CD4-positive, CD25-positive, alpha-beta regulatory T cell (primary cell): ENCODE measurements at regions not wholly inside any gene's neighbourhood (a gene's known extent, or its start where the extent isn't known, plus 50 kb on each side); places are given as distances from the start of the nearest gene placed in this dataset.
"Not testable (repeated sequence)": the region's sequence is repeated elsewhere in the genome, so short reads cannot be mapped to it uniquely, and the experiment has no call there.

Experiments used
- ATAC-seq, 2 donors: fragments of 150-1000 bp; cut with Tn5 transposase; one replicate each; pipeline ENCODE4 v1.10.0; 2021; ENCODE audit warnings: low read depth in 2 of 2, moderate number of reproducible peaks in 2 of 2, moderate library complexity in 1 of 2
- DNase-seq, 3 donors: peaks; one replicate each; pipeline versions ENCODE4 v3.0.0 to v3.0.0-alpha.2; 2012 to 2022; ENCODE audit warnings: mixed read lengths in 1 of 3
- H3K27ac ChIP-seq: one replicate; pipeline ENCODE4 v1.7.0; 2013; ENCODE audit warnings: mild to moderate bottlenecking, low read length; ENCODE audit not compliant: insufficient read depth, poor library complexity, severe bottlenecking
- H3K27me3 ChIP-seq: one replicate; pipeline ENCODE4 v1.7.0; 2013; ENCODE audit warnings: low read length; ENCODE audit not compliant: control insufficient read depth, insufficient read depth
- H3K36me3 ChIP-seq: one replicate; pipeline ENCODE4 v1.7.0; 2013; ENCODE audit warnings: mild to moderate bottlenecking, low read length, moderate library complexity; ENCODE audit not compliant: control insufficient read depth, insufficient read depth
- H3K4me1 ChIP-seq: 2 replicates; pipeline ENCODE4 v1.7.0; 2013; ENCODE audit warnings: mild to moderate bottlenecking, low read length; ENCODE audit not compliant: insufficient read depth, control insufficient read depth, poor library complexity, severe bottlenecking
- H3K4me3 ChIP-seq: one replicate; pipeline ENCODE4 v1.7.0; 2013; ENCODE audit warnings: low read depth, mild to moderate bottlenecking, low read length, moderate library complexity
- H3K9me3 ChIP-seq, 2 experiments: 1 replicate in 1 of 2; 2 replicates in 1 of 2; pipeline ENCODE4 v1.7.0; 2013; ENCODE audit warnings: low read length in 2 of 2, mild to moderate bottlenecking in 1 of 2, moderate library complexity in 1 of 2; ENCODE audit not compliant: control insufficient read depth in 2 of 2
- H3K27ac Mint-ChIP-seq, 3 donors: one replicate each; pipeline ENCODE4 v1.8.0; 2020 to 2022; ENCODE audit warnings: mild to moderate bottlenecking in 3 of 3, mixed read lengths in 3 of 3, moderate library complexity in 2 of 3
- H3K27me3 Mint-ChIP-seq: one replicate; pipeline ENCODE4 v1.8.0; 2022; ENCODE audit warnings: mild to moderate bottlenecking, mixed read lengths
- H3K36me3 Mint-ChIP-seq: one replicate; pipeline ENCODE4 v1.8.0; 2020; ENCODE audit warnings: mixed read lengths
- H3K4me1 Mint-ChIP-seq, 4 donors: one replicate each; pipeline ENCODE4 v1.8.0; 2020 to 2022; ENCODE audit warnings: mixed read lengths in 4 of 4, mild to moderate bottlenecking in 1 of 4
- H3K4me3 Mint-ChIP-seq, 4 donors: one replicate each; pipeline ENCODE4 v1.8.0; 2020 to 2022; ENCODE audit warnings: mild to moderate bottlenecking in 4 of 4, mixed read lengths in 4 of 4, moderate library complexity in 3 of 4
- H3K9me3 Mint-ChIP-seq, 7 donors: one replicate each; pipeline ENCODE4 v1.8.0; 2020 to 2022; ENCODE audit warnings: mixed read lengths in 7 of 7, mild to moderate bottlenecking in 3 of 7, moderate library complexity in 2 of 7

- Histone ChIP-seq H3K4me1 (no peaks in the 10 kb centered on the region), H3K27me3 (no peaks in the 10 kb centered on the region), H3K27ac (no peak overlapping the region), H3K36me3 (no peaks in the 10 kb centered on the region), H3K9me3 (no peaks in the 10 kb centered on the region), H3K4me3 (no peak overlapping the region)
- Mint-ChIP-seq H3K4me3 (no peak overlapping the region), H3K27ac (no peak overlapping the region), H3K4me1 (no peaks in the 10 kb centered on the region), H3K9me3 (peaks cover 2 to 22% (median 5%) of the 10 kb centered on the region in 7 donors), H3K36me3 (no peaks in the 10 kb centered on the region), H3K27me3 (no peaks in the 10 kb centered on the region)
- DNase-seq (no peak), ATAC-seq (no peak)
Measured at GRCh38 chr4:66943112-66943511, 602.2 kb downstream of the CENPC start.

- H3K4me1 Mint-ChIP-seq, H3K27me3 Mint-ChIP-seq, H3K36me3 ChIP-seq, H3K9me3 ChIP-seq, H3K36me3 Mint-ChIP-seq, H3K4me1 ChIP-seq, H3K27ac Mint-ChIP-seq, DNase-seq, H3K27me3 ChIP-seq, H3K4me3 Mint-ChIP-seq, H3K27ac ChIP-seq, H3K9me3 Mint-ChIP-seq, ATAC-seq, H3K4me3 ChIP-seq: not testable (repeated sequence)
Measured at GRCh38 chr4:66931981-66932380, 613.3 kb downstream of the CENPC start.

DNA sequence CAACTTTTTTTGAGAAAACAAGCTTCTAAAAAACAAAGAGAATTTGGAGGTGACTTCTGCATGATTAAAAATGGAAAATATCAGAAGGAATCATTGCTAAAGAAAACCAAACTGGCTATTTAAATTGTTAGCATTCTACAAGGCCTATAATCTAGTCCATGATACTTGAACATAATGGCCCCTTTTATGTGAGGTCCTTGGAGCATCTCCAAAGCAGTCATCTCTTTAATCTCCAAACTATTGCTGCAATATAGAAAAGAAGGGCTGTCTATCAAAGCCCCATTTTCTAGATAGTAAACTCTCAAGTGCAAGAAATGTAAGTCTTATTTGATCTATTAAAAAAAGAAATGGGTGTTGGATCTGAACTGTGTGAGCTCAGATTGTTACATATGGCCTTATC lies 615.1 kb downstream of the CENPC start:
- no peaks in the 10 kb centered on the region for H3K36me3 Mint-ChIP-seq
- H3K9me3 Mint-ChIP-seq = peaks cover 0 to 3% (median 0%) of the 10 kb centered on the region in 7 donors
- H3K27ac Mint-ChIP-seq = no peak overlapping the region
- Histone ChIP-seq H3K9me3 (no peaks in the 10 kb centered on the region), H3K4me1 (no peaks in the 10 kb centered on the region), H3K4me3 (no peak overlapping the region), H3K27me3 (no peaks in the 10 kb centered on the region), H3K36me3 (no peaks in the 10 kb centered on the region), H3K27ac (no peak overlapping the region)
- no peak for ATAC-seq
- no peaks in the 10 kb centered on the region for H3K4me1 Mint-ChIP-seq
- no peak overlapping the region for H3K4me3 Mint-ChIP-seq
- no peaks in the 10 kb centered on the region for H3K27me3 Mint-ChIP-seq
- no peak for DNase-seq

- Histone ChIP-seq H3K36me3 (no peaks in the 10 kb centered on the region), H3K27me3 (no peaks in the 10 kb centered on the region), H3K4me1 (no peaks in the 10 kb centered on the region), H3K4me3 (no peak overlapping the region), H3K9me3 (no peaks in the 10 kb centered on the region), H3K27ac (no peak overlapping the region)
- DNase-seq (no peak), ATAC-seq (no peak)
- Mint-ChIP-seq H3K4me3 (no peak overlapping the region), H3K27ac (no peak overlapping the region), H3K27me3 (no peaks in the 10 kb centered on the region), H3K4me1 (no peaks in the 10 kb centered on the region), H3K36me3 (no peaks in the 10 kb centered on the region), H3K9me3 (peaks cover 0 to 3% (median 0%) of the 10 kb centered on the region in 7 donors)
Measured at GRCh38 chr4:66929748-66930147, 615.6 kb downstream of the CENPC start.

DNA sequence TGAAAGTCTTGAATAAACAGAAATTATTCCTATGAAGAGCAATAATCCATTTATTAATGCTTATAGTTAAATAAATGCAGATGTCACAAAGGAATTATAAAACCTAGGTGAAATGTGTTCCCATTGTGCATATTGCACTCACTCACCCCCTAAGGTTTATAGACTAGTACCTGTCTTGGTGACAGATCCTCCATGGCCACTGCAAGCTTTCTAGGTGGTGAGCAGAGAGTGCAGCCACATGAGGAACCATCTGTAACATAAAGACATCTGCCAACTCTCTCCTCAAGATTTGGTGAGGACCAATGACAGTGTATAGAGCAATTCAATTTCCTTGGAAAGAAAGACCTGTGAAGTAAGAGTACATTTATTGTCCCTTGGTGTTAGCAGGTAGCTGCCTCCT lies 616.4 kb downstream of the CENPC start:
- not testable (repeated sequence) for H3K36me3 Mint-ChIP-seq, H3K27ac ChIP-seq, H3K9me3 ChIP-seq, H3K27me3 ChIP-seq, ATAC-seq, H3K27ac Mint-ChIP-seq, H3K4me3 Mint-ChIP-seq, H3K4me1 Mint-ChIP-seq, H3K27me3 Mint-ChIP-seq, H3K4me1 ChIP-seq, H3K36me3 ChIP-seq, H3K4me3 ChIP-seq, H3K9me3 Mint-ChIP-seq, DNase-seq

DNA sequence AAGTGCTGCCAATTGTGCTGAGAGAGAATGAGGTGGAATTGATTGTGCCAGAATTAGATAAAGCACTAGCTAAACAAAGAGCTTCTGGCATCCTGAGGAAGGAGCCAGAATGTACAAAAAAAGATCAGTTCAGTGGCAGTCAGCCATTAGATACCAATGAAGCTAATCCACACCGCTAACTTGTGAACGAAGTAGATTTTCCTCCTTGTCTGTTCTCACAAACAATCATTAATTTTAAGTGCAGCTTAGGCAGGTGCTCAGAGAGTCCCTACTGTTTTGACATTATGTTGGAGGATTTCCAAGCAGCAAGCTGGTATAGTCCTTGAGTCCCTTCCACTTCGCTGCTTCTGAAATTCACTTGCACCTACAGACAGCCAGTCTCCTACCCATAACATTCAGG lies 617.4 kb downstream of the CENPC start:
- no peaks in the 10 kb centered on the region for H3K9me3 ChIP-seq
- H3K4me3 Mint-ChIP-seq = no peak overlapping the region
- H3K9me3 Mint-ChIP-seq = peaks cover 0 to 5% (median under 1%) of the 10 kb centered on the region in 7 donors
- no peaks in the 10 kb centered on the region for H3K4me1 ChIP-seq
- H3K4me3 ChIP-seq = no peak overlapping the region
- DNase-seq (no peak), ATAC-seq (no peak)
- H3K27ac ChIP-seq = no peak overlapping the region
- H3K36me3 ChIP-seq = no peaks in the 10 kb centered on the region
- H3K27ac Mint-ChIP-seq = no peak overlapping the region
- no peaks in the 10 kb centered on the region for H3K36me3 Mint-ChIP-seq
- H3K4me1 Mint-ChIP-seq = no peaks in the 10 kb centered on the region
- H3K27me3 Mint-ChIP-seq = no peaks in the 10 kb centered on the region
- H3K27me3 ChIP-seq = no peaks in the 10 kb centered on the region

DNA sequence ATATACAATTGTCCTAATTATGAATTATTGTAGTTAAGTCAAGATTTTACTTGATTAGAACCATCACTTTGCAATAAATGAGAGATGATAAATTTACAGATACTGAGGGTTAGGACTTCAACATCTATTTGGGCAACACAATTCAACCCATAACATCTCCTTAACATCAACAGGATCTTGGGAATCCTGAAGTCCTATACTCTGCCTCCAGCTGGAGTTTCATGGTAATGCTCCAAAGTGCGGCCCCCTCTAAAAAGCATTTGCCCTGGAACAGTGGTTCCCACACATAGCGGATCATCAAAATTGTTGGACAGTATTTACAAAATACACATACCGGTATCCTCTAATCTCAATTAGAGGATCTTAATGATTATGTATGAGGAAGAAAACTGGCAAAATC lies 618.6 kb downstream of the CENPC start:
- DNase-seq = no peak
- H3K4me3 Mint-ChIP-seq = no peak overlapping the region
- no peak overlapping the region for H3K27ac Mint-ChIP-seq
- Histone ChIP-seq H3K27ac (no peak overlapping the region), H3K4me1 (no peaks in the 10 kb centered on the region), H3K27me3 (no peaks in the 10 kb centered on the region), H3K36me3 (no peaks in the 10 kb centered on the region), H3K9me3 (no peaks in the 10 kb centered on the region), H3K4me3 (no peak overlapping the region)
- no peak for ATAC-seq
- H3K4me1 Mint-ChIP-seq = no peaks in the 10 kb centered on the region
- H3K27me3 Mint-ChIP-seq = no peaks in the 10 kb centered on the region
- no peaks in the 10 kb centered on the region for H3K36me3 Mint-ChIP-seq
- H3K9me3 Mint-ChIP-seq = peaks cover 0 to 10% (median 3%) of the 10 kb centered on the region in 7 donors

DNA sequence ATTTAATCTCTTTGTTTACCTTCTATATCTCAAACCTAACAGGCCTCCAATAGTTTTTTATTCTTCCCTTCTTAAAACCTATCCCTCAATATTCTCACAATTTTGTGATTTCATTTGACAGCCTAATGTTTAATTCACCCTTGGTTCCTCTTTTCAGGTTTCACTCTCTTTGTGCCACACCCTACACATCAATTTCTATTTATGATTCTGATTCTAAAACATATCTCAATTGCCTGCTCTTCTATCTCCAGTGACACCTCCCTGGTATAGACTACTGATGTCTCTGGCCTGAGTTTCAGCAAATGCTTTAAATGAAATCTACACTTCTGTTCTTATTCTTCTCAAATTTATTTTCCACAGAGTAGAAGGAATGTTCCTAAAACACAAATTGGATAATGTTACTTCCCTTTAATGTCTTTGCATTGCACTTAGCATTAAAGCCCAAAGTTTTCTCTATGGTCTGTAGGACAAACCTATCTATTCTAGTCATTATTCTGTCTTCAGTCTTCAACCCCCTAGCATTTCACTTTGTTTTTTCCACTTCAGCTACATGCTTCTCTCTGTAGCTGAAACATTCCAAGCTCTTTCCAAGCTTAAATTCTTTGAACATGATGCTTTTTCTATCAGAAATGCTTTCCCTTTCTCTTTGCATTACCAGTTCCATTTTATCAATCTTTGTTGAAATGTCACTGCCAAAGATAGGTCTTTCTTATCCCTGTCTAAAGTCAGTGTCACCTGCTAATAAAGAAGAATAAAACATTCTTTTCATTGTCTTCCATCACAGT lies 622.0 kb downstream of the CENPC start:
- Histone ChIP-seq H3K27me3 (no peaks in the 10 kb centered on the region), H3K4me3 (no peak overlapping the region), H3K27ac (no peak overlapping the region), H3K36me3 (no peaks in the 10 kb centered on the region), H3K4me1 (no peaks in the 10 kb centered on the region), H3K9me3 (no peaks in the 10 kb centered on the region)
- H3K27ac Mint-ChIP-seq = no peak overlapping the region
- peaks cover 0 to 10% (median 4%) of the 10 kb centered on the region in 7 donors for H3K9me3 Mint-ChIP-seq
- H3K27me3 Mint-ChIP-seq = no peaks in the 10 kb centered on the region
- ATAC-seq = no peak
- no peak overlapping the region for H3K4me3 Mint-ChIP-seq
- H3K36me3 Mint-ChIP-seq = no peaks in the 10 kb centered on the region
- no peak for DNase-seq
- H3K4me1 Mint-ChIP-seq = no peaks in the 10 kb centered on the region
